HepG2 (cell line): ENCODE measurements at regions not wholly inside any gene's neighbourhood (a gene's known extent, or its start where the extent isn't known, plus 50 kb on each side); places are given as distances from the start of the nearest gene placed in this dataset.

Experiments used
- ATAC-seq: fragments of 200-7000 bp; cut with Tn5 transposase; 3 replicates; pipeline ENCODE4 v1.9.1; 2020; ENCODE audit warnings: mild to moderate bottlenecking, moderate library complexity
- BruUV-seq: library from RNA; stranded (reverse); fragments of 400-500 nt; replicated peaks from 2 replicates; lab custom pipeline; 2021; lab: Mats Ljungman, UMichigan
- CTCF ChIA-PET: fragments of 300-600 bp; formaldehyde crosslinking; extraction: SDS; loops from one replicate; lab custom pipeline; 2021; ENCODE audit warnings: low total read pairs, inconsistent platforms, low intra/inter-chr PET ratio; lab: Yijun Ruan, JAX
- POLR2A ChIA-PET: fragments of 350-600 bp; sonication (Branson Sonifier 250); formaldehyde crosslinking; loops from one replicate; lab custom pipeline; 2020; ENCODE audit warnings: antibody characterized with exemption, inconsistent platforms; lab: Yijun Ruan, JAX
- DNase-seq: peaks from one replicate; pipeline ENCODE4 v3.0.0-alpha.2; 2015; ENCODE audit warnings: low spot score
- FAIRE-seq: peaks from 3 replicates; lab custom pipeline; 2011; peaks lifted over from hg19 to GRCh38; lab: Jason Lieb, UNC
- H2AFZ ChIP-seq: one replicate; pipeline ENCODE4 v1.6.1; 2011; ENCODE audit warnings: low read length, inconsistent platforms
- H3K27ac ChIP-seq: fragments of 300-600 bp; 3 replicates; pipeline ENCODE4 v1.8.0; 2011; ENCODE audit warnings: mixed run types, mild to moderate bottlenecking, mixed read lengths, low read length, inconsistent platforms; ENCODE audit not compliant: insufficient read depth; ENCODE audit errors: extremely low read length
- H3K27me3 ChIP-seq, 2 experiments: fragments of 200-600 bp in 1 of 2; 2 replicates in 1 of 2; 3 replicates in 1 of 2; pipeline versions ENCODE4 v1.6.0 to v1.8.0; 2011; ENCODE audit warnings: low read length in 2 of 2, mild to moderate bottlenecking in 2 of 2, moderate library complexity in 2 of 2, inconsistent platforms in 1 of 2; ENCODE audit not compliant: insufficient read depth in 2 of 2, control insufficient read depth in 1 of 2
- H3K36me3 ChIP-seq, 2 experiments: fragments of 200-600 bp in 1 of 2; replicated peaks in 1 of 2; 2 replicates in 1 of 2; 3 replicates in 1 of 2; pipeline versions ENCODE4 v1.5.1 to v1.8.0; 2011; ENCODE audit warnings: low read length in 2 of 2, inconsistent platforms in 1 of 2; ENCODE audit not compliant: insufficient read depth in 2 of 2, control insufficient read depth in 1 of 2
- H3K4me1 ChIP-seq: 2 replicates; pipeline ENCODE4 v1.5.1; 2012; ENCODE audit warnings: low read length, inconsistent platforms; ENCODE audit not compliant: insufficient read depth
- H3K4me2 ChIP-seq: 2 replicates; pipeline ENCODE4 v1.6.0; 2011; ENCODE audit warnings: low read depth, low read length, inconsistent platforms
- H3K4me3 ChIP-seq, 3 experiments: fragments of 200-600 bp in 1 of 3; sonication (generic), shearing (Covaris generic) in 1 of 3; replicated peaks in 1 of 3; 2 replicates each; pipeline ENCODE4 v1.5.1; 2011 to 2016; ENCODE audit warnings: low read length in 3 of 3, inconsistent platforms in 2 of 3, low read depth in 2 of 3, mild to moderate bottlenecking in 2 of 3, control low read depth in 1 of 3, mixed read lengths in 1 of 3; ENCODE audit not compliant: insufficient read depth in 1 of 3
- H3K79me2 ChIP-seq: one replicate; pipeline ENCODE4 v1.6.1; 2011; ENCODE audit warnings: low read length, inconsistent platforms; ENCODE audit not compliant: insufficient read depth
- H3K9ac ChIP-seq: 2 replicates; pipeline ENCODE4 v1.6.0; 2011; ENCODE audit warnings: mild to moderate bottlenecking, low read depth, low read length, inconsistent platforms; ENCODE audit not compliant: insufficient read depth
- H3K9me3 ChIP-seq: 2 replicates; pipeline ENCODE4 v1.5.1; 2012; ENCODE audit warnings: mild to moderate bottlenecking, low read length
- H4K20me1 ChIP-seq: 2 replicates; pipeline ENCODE4 v1.6.0; 2011; ENCODE audit warnings: inconsistent platforms, mild to moderate bottlenecking, low read length, moderate library complexity; ENCODE audit not compliant: insufficient read depth
- ATF2 ChIP-seq: sonication (generic); formaldehyde crosslinking; IDR thresholded peaks from 2 replicates; pipeline ENCODE4 v1.4.0; 2020; ENCODE audit warnings: missing genetic modification reagents
- CSRNP2 ChIP-seq: sonication (generic); formaldehyde crosslinking; conservative IDR thresholded peaks from 2 replicates; pipeline ENCODE4 v1.8.0; 2022; ENCODE audit warnings: low read depth, missing genetic modification reagents
- HHEX ChIP-seq: IDR thresholded peaks from 2 replicates; pipeline ENCODE4 v1.6.1; 2016; ENCODE audit warnings: control low read depth
- HOXA7 ChIP-seq: sonication (generic); formaldehyde crosslinking; IDR thresholded peaks from 2 replicates; pipeline ENCODE4 v1.8.1; 2022; ENCODE audit warnings: mild to moderate bottlenecking, missing genetic modification reagents, moderate library complexity
- REXO4 ChIP-seq: sonication (generic); formaldehyde crosslinking; IDR thresholded peaks from 2 replicates; pipeline ENCODE4 v1.8.0; 2022; ENCODE audit warnings: missing genetic modification reagents, mild to moderate bottlenecking, borderline replicate concordance
- SP5 ChIP-seq: IDR thresholded peaks from 2 replicates; pipeline ENCODE4 v1.6.1; 2016; ENCODE audit warnings: low read depth, borderline replicate concordance
- YEATS4 ChIP-seq: sonication (generic); formaldehyde crosslinking; IDR thresholded peaks from 2 replicates; pipeline ENCODE4 v1.4.0; 2020; ENCODE audit warnings: missing genetic modification reagents, borderline replicate concordance
- ZMAT3 ChIP-seq: sonication (generic); formaldehyde crosslinking; conservative IDR thresholded peaks from 2 replicates; pipeline ENCODE4 v1.7.0; 2021; ENCODE audit warnings: missing genetic modification reagents
- ZNF121 ChIP-seq: sonication (generic); formaldehyde crosslinking; IDR thresholded peaks from 2 replicates; pipeline ENCODE4 v1.5.0; 2020; ENCODE audit warnings: mild to moderate bottlenecking, missing genetic modification reagents
- ZZZ3 ChIP-seq: sonication (generic); formaldehyde crosslinking; IDR thresholded peaks from 2 replicates; pipeline ENCODE4 v1.4.0; 2020; ENCODE audit warnings: missing genetic modification reagents, mild to moderate bottlenecking, borderline replicate concordance
- in situ Hi-C: cut with HindIII; loops from 2 replicates; pipeline ENCODE4 v1.10.0; 2017; ENCODE audit warnings: low pct_unique_long_range_greater_than_20kb; ENCODE audit not compliant: extremely low pct_ligation_motif_present
- intact Hi-C: fragments of 100-400 bp; cut with micrococcal nuclease; formaldehyde crosslinking; loops from one replicate; pipeline ENCODE4 v1.10.0; 2022; ENCODE audit not compliant: unreplicated experiment
- TF ChIP-seq, protein P1 (sequence below): sonication (generic); formaldehyde crosslinking; IDR thresholded peaks from 2 replicates; pipeline ENCODE4 v1.4.0; 2020; ENCODE audit warnings: low read depth, mild to moderate bottlenecking, missing genetic modification reagents
- TF ChIP-seq, protein P2 (sequence below): fragments of 450-650 bp; IDR thresholded peaks from 2 replicates; pipeline ENCODE4 v1.6.1; 2017

GRCh38 chr7:94244760-94245159, 149.9 kb upstream of the COL1A2 start:
- H3K79me2 ChIP-seq: no peaks in the 10 kb centered on the region
- ChIA-PET POLR2A (no interaction called here), CTCF (no interaction called here)
- no peak overlapping the region for H3K4me2 ChIP-seq
- H3K27me3 ChIP-seq: no peaks in the 10 kb centered on the region
- no peak for TF ChIP-seq SP5 (CRISPR knock-in tag)
- no peak for TF ChIP-seq ZMAT3 (CRISPR knock-in tag)
- no peak for TF ChIP-seq ATF2 (CRISPR knock-in tag)
- no peak for TF ChIP-seq ZNF121 (CRISPR knock-in tag)
- TF ChIP-seq ZZZ3 (CRISPR knock-in tag): no peak
- no peak for TF ChIP-seq HHEX
- no peak for TF ChIP-seq HOXA7 (CRISPR knock-in tag)
- no peak for TF ChIP-seq YEATS4 (CRISPR knock-in tag)
- no peak for TF ChIP-seq CSRNP2 (CRISPR knock-in tag)
- TF ChIP-seq REXO4 (CRISPR knock-in tag): no peak
- TF ChIP-seq, protein P1, sequence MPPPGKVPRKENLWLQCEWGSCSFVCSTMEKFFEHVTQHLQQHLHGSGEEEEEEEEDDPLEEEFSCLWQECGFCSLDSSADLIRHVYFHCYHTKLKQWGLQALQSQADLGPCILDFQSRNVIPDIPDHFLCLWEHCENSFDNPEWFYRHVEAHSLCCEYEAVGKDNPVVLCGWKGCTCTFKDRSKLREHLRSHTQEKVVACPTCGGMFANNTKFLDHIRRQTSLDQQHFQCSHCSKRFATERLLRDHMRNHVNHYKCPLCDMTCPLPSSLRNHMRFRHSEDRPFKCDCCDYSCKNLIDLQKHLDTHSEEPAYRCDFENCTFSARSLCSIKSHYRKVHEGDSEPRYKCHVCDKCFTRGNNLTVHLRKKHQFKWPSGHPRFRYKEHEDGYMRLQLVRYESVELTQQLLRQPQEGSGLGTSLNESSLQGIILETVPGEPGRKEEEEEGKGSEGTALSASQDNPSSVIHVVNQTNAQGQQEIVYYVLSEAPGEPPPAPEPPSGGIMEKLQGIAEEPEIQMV (CRISPR knock-in tag): no peak
- TF ChIP-seq, protein P2, sequence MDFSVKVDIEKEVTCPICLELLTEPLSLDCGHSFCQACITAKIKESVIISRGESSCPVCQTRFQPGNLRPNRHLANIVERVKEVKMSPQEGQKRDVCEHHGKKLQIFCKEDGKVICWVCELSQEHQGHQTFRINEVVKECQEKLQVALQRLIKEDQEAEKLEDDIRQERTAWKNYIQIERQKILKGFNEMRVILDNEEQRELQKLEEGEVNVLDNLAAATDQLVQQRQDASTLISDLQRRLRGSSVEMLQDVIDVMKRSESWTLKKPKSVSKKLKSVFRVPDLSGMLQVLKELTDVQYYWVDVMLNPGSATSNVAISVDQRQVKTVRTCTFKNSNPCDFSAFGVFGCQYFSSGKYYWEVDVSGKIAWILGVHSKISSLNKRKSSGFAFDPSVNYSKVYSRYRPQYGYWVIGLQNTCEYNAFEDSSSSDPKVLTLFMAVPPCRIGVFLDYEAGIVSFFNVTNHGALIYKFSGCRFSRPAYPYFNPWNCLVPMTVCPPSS: no peak
- no peak overlapping the region for H3K27ac ChIP-seq
- H3K9me3 ChIP-seq: no peaks in the 10 kb centered on the region
- ATAC-seq (no peak), FAIRE-seq (no peak), DNase-seq (no peak)
- H3K9ac ChIP-seq: no peak overlapping the region
- no TSS peak for BruUV-seq
- intact Hi-C loops: no loop called here
- H3K4me1 ChIP-seq: no peaks in the 10 kb centered on the region
- H4K20me1 ChIP-seq: no peaks in the 10 kb centered on the region
- in situ Hi-C loops: no loop called here
- no peak overlapping the region for H2AFZ ChIP-seq
- H3K4me3 ChIP-seq: no peak overlapping the region
- H3K36me3 ChIP-seq: no peaks in the 10 kb centered on the region
